ENCODE measurements at regions not wholly inside any gene's neighbourhood (a gene's known extent, or its start where the extent isn't known, plus 50 kb on each side); places are given as distances from the start of the nearest gene placed in this dataset.

DNA sequence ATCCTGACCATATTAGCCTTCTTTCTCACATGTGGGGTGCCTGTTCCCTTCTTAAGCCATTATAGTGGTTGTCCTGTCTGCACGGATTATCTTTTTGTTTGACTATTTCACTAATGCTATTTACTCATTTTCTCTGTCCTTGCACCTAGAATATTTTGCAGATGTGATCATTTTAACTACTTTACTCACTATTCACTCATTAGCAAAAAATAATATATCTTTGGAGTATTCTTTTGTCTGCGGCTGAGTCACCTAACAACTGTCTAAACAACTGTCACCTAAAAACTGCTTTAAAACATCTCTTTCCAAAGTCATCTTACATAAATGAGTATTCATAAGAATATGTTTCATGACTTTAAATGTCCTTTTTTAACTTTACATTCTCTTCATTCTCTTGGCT is 87.4 kb downstream of the KCNJ2 start:
- H3K4me1 ChIP-seq (ENCODE audit: control insufficient read depth, insufficient read depth, low read length): no peaks in the 10 kb centered on the region
- 91 to 100% methylated on average over 1 to 2 of the region's 2 CpGs for WGBS, 2 experiments
- H3K4me3 ChIP-seq (ENCODE audit: insufficient read depth, low read depth, low read length): no peak overlapping the region
- H3K27me3 ChIP-seq (ENCODE audit: control insufficient read depth, insufficient read depth, low read length, poor library complexity, severe bottlenecking): no peaks in the 10 kb centered on the region
- no peaks in the 10 kb centered on the region for H3K36me3 ChIP-seq (ENCODE audit: control insufficient read depth, insufficient read depth, low read length)
- H3K9me3 ChIP-seq (ENCODE audit: control insufficient read depth, low read length): no peaks in the 10 kb centered on the region
- no peak overlapping the region for H3K27ac ChIP-seq (ENCODE audit: insufficient read depth, low read depth, low read length, poor library complexity, severe bottlenecking)

DNA sequence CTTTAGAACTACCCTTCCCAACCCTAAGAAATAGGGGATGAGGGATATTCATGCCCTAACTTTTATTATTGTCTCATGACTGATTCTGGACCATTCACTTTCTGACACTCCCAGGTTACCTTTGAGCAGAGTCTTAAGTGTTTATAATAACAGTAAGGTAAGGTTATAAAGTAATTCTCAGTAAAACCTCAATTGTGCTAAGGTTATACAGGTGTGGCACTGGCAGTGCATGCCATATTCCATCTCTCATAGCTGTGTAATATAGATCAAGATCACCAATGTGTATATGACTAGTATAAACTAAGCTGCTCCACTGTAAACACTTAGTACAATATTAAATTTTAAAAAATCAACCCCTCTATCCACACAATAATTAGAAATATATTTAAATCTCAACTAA is 89.1 kb downstream of the KCNJ2 start:
- Histone ChIP-seq H3K9me3 (ENCODE audit: control insufficient read depth, low read length) (no peaks in the 10 kb centered on the region), H3K27me3 (ENCODE audit: control insufficient read depth, insufficient read depth, low read length, poor library complexity, severe bottlenecking) (no peaks in the 10 kb centered on the region)

DNA sequence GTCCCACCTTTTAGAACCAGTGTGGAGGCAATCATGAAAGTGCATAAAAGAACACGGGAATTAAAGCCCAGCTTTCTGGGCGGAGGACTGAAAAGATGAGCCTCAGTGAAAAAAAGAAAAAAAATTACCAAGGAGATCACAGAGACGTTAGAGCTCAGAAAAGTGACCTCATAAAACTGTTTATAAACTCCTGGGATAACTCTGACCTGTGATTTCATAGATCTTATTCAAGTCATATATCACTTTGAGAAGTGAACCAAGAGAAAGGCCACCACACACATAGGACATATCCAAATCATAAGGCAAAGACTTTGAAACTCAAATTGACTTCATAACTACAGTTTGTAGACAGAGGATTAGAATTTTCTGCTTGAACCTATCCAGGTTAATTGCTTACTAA is 90.1 kb downstream of the KCNJ2 start:
- Histone ChIP-seq H3K27ac (ENCODE audit: insufficient read depth, low read depth, low read length, poor library complexity, severe bottlenecking) (no peak overlapping the region), H3K36me3 (ENCODE audit: control insufficient read depth, insufficient read depth, low read length) (no peaks in the 10 kb centered on the region), H3K4me1 (ENCODE audit: control insufficient read depth, insufficient read depth, low read length) (no peaks in the 10 kb centered on the region), H3K4me3 (ENCODE audit: insufficient read depth, low read depth, low read length) (no peak overlapping the region), H3K27me3 (ENCODE audit: control insufficient read depth, insufficient read depth, low read length, poor library complexity, severe bottlenecking) (no peaks in the 10 kb centered on the region), H3K9me3 (ENCODE audit: control insufficient read depth, low read length) (no peaks in the 10 kb centered on the region)
- 76 to 84% methylated on average over 3 of the region's 3 CpGs for WGBS, 2 experiments

More for the DNA sequence above, 89.1 kb downstream of the KCNJ2 start:
- no peak overlapping the region for H3K27ac ChIP-seq (ENCODE audit: insufficient read depth, low read depth, low read length, poor library complexity, severe bottlenecking)
- no peak overlapping the region for H3K4me3 ChIP-seq (ENCODE audit: insufficient read depth, low read depth, low read length)
- no peaks in the 10 kb centered on the region for H3K4me1 ChIP-seq (ENCODE audit: control insufficient read depth, insufficient read depth, low read length)
- H3K36me3 ChIP-seq (ENCODE audit: control insufficient read depth, insufficient read depth, low read length): no peaks in the 10 kb centered on the region

DNA sequence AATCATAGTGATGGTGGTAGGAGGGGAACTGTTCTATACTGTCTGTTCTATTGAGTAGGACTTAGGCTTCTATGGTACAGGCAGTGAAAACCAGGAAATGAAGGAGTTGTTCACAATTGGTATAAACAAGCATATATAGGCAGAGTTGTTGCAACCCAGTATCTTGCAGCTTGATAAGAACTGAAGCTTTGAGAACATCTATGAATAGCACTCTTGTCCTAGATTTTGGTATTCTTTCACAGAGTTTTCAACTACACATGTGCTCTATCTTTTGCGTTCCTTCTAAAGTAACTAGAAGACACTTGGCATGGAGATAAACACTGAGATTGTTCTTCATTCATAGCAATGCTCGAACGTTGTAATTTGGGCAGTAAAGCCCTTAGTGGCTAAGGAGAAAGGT is 91.8 kb downstream of the KCNJ2 start:
- Histone ChIP-seq H3K36me3 (ENCODE audit: control insufficient read depth, insufficient read depth, low read length) (no peaks in the 10 kb centered on the region), H3K9me3 (ENCODE audit: control insufficient read depth, low read length) (no peaks in the 10 kb centered on the region), H3K27me3 (ENCODE audit: control insufficient read depth, insufficient read depth, low read length, poor library complexity, severe bottlenecking) (no peaks in the 10 kb centered on the region), H3K27ac (ENCODE audit: insufficient read depth, low read depth, low read length, poor library complexity, severe bottlenecking) (no peak overlapping the region), H3K4me1 (ENCODE audit: control insufficient read depth, insufficient read depth, low read length) (no peaks in the 10 kb centered on the region), H3K4me3 (ENCODE audit: insufficient read depth, low read depth, low read length) (no peak overlapping the region)
- 94 to 96% methylated on average over 3 of the region's 3 CpGs for WGBS, 2 experiments

DNA sequence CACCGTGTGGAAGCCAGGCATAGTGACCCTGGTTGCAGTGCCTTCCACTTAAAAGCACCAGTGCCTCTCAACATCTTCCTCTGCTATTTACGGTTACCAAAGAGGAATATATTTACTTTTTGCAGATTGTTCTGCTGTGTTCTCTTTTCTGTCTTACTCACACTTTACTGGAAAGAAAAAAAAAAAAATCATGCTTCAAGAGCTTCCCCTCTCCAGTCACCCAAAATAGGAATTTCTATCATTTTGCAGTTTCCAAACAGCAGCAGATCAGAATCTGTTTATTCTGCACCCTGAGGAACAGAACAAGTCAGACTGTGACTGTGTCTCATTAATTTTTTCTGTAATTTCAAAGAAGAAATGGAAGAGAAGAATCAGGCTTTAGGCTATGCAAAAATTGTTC is 96.1 kb downstream of the KCNJ2 start:
- Histone ChIP-seq H3K4me3 (ENCODE audit: insufficient read depth, low read depth, low read length) (no peak overlapping the region), H3K9me3 (ENCODE audit: control insufficient read depth, low read length) (no peaks in the 10 kb centered on the region), H3K36me3 (ENCODE audit: control insufficient read depth, insufficient read depth, low read length) (no peaks in the 10 kb centered on the region), H3K27me3 (ENCODE audit: control insufficient read depth, insufficient read depth, low read length, poor library complexity, severe bottlenecking) (no peaks in the 10 kb centered on the region), H3K27ac (ENCODE audit: insufficient read depth, low read depth, low read length, poor library complexity, severe bottlenecking) (no peak overlapping the region), H3K4me1 (ENCODE audit: control insufficient read depth, insufficient read depth, low read length) (no peaks in the 10 kb centered on the region)
- 92% methylated on average over 2 of the region's 2 CpGs for WGBS, 2 experiments

DNA sequence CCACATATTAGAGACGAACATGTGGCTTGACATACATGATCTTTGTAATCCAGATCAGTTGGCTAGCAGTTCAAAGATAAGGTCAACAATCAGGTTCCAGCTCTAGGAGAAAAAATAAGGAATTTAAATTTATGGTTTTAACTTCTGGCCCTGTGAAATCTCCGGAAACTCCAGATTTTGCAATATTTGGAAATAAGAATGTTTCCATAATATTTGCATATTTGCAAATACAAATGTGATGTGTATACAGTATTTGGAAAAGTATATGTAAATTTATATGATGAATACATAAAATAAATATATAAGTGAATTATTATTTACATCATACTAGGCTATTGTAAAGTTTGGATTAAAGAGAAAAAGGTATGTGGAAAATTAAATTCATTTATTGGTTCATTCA is 97.1 kb downstream of the KCNJ2 start:
- H3K27me3 ChIP-seq (ENCODE audit: control insufficient read depth, insufficient read depth, low read length, poor library complexity, severe bottlenecking): no peaks in the 10 kb centered on the region
- H3K9me3 ChIP-seq (ENCODE audit: control insufficient read depth, low read length): no peaks in the 10 kb centered on the region
- no peaks in the 10 kb centered on the region for H3K36me3 ChIP-seq (ENCODE audit: control insufficient read depth, insufficient read depth, low read length)
- no peak overlapping the region for H3K4me3 ChIP-seq (ENCODE audit: insufficient read depth, low read depth, low read length)
- WGBS, 2 experiments: 98 to 100% methylated on average over 1 to 2 of the region's 2 CpGs
- no peak overlapping the region for H3K27ac ChIP-seq (ENCODE audit: insufficient read depth, low read depth, low read length, poor library complexity, severe bottlenecking)
- no peaks in the 10 kb centered on the region for H3K4me1 ChIP-seq (ENCODE audit: control insufficient read depth, insufficient read depth, low read length)

DNA sequence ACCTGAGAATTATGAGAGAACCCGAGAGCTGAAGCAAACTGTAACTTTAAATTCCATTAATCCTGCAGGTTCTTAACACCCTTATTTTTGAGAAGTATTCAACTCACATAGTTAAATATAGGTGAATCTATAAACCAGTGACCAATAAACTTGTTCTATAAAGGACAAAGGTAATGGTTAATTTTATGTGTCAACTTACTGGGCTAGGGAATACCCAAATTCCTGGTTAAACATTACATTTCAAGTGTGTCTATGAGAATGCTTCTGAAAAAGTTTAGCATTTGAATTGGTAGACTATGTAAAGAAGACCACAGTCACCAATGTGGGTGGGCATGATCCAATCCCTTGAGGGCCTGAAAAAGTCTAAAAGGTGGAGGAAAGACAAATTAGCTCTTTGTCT is 99.1 kb downstream of the KCNJ2 start:
- no peaks in the 10 kb centered on the region for H3K9me3 ChIP-seq (ENCODE audit: control insufficient read depth, low read length)
- WGBS, 2 experiments: 100% methylated on average over 1 of the region's 1 CpG
- no peak overlapping the region for H3K27ac ChIP-seq (ENCODE audit: insufficient read depth, low read depth, low read length, poor library complexity, severe bottlenecking)
- no peaks in the 10 kb centered on the region for H3K36me3 ChIP-seq (ENCODE audit: control insufficient read depth, insufficient read depth, low read length)
- H3K4me3 ChIP-seq (ENCODE audit: insufficient read depth, low read depth, low read length): no peak overlapping the region
- H3K4me1 ChIP-seq (ENCODE audit: control insufficient read depth, insufficient read depth, low read length): no peaks in the 10 kb centered on the region
- H3K27me3 ChIP-seq (ENCODE audit: control insufficient read depth, insufficient read depth, low read length, poor library complexity, severe bottlenecking): no peaks in the 10 kb centered on the region

DNA sequence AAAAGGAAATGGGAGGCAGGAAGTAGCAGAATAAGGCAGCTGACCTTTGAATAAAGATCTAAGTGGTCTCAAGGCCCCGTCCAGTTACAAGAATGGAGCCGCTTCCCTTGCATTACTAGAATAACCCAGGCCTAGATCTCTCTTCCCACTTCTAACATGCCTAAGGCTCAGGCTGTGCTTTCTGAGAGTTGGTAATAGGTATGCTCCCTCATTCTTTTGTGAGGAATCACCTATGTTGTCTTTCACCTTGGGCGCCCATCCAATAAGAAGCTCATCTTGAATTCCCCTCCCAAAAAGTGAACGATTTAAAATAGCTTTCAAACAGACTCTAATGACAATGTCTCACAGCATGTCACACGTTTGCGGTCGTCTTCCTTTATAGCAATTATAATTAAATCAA is 101.2 kb downstream of the KCNJ2 start:
- WGBS, 2 experiments: 81 to 90% methylated on average over 4 to 7 of the region's 7 CpGs
- Histone ChIP-seq H3K36me3 (ENCODE audit: control insufficient read depth, insufficient read depth, low read length) (no peaks in the 10 kb centered on the region), H3K4me1 (ENCODE audit: control insufficient read depth, insufficient read depth, low read length) (no peaks in the 10 kb centered on the region), H3K27ac (ENCODE audit: insufficient read depth, low read depth, low read length, poor library complexity, severe bottlenecking) (no peak overlapping the region), H3K4me3 (ENCODE audit: insufficient read depth, low read depth, low read length) (no peak overlapping the region), H3K9me3 (ENCODE audit: control insufficient read depth, low read length) (no peaks in the 10 kb centered on the region), H3K27me3 (ENCODE audit: control insufficient read depth, insufficient read depth, low read length, poor library complexity, severe bottlenecking) (no peaks in the 10 kb centered on the region)

DNA sequence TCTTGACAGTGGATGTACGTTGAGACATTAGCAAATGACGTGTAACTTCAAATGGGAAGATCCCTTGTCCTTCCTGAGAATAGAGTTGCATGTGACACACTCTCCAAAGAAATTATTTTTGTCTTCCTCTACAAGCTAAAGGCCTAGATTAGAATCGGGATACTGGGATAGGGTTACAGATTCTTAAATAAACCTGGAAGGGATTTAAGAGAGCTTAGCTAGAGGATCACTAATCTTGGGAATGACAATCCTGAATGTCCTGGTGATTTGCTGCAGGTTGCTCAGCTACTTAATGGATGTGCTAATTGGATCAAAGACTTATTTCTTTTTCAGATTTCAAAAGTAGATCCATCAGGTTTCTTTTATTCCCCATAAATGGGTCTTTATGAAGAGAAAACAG is 101.9 kb downstream of the KCNJ2 start:
- Histone ChIP-seq H3K9me3 (ENCODE audit: control insufficient read depth, low read length) (no peaks in the 10 kb centered on the region), H3K27ac (ENCODE audit: insufficient read depth, low read depth, low read length, poor library complexity, severe bottlenecking) (no peak overlapping the region), H3K27me3 (ENCODE audit: control insufficient read depth, insufficient read depth, low read length, poor library complexity, severe bottlenecking) (no peaks in the 10 kb centered on the region), H3K4me3 (ENCODE audit: insufficient read depth, low read depth, low read length) (no peak overlapping the region), H3K4me1 (ENCODE audit: control insufficient read depth, insufficient read depth, low read length) (no peaks in the 10 kb centered on the region), H3K36me3 (ENCODE audit: control insufficient read depth, insufficient read depth, low read length) (no peaks in the 10 kb centered on the region)
- WGBS, 2 experiments: 67 to 68% methylated on average over 3 of the region's 3 CpGs

DNA sequence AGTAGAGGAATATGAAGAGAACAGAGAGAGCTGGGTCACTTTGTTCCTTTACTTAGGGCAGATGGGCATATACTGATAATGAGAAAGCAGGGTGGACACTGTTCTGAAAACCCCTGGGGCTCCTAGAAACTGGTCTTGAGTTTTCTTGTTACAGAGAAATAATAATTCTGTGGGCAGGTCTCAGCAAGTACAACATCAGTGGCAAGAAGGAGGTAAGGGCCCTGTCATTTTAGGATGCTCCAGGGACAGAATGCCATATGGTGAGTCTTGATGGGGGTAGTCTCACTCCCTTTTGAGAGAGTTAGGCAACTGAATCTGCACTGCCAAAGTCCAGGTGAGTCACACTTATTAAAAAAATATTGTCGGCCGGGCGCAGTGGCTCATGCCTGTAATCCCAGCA is 102.3 kb downstream of the KCNJ2 start:
- Histone ChIP-seq H3K27me3 (ENCODE audit: control insufficient read depth, insufficient read depth, low read length, poor library complexity, severe bottlenecking) (no peaks in the 10 kb centered on the region), H3K4me1 (ENCODE audit: control insufficient read depth, insufficient read depth, low read length) (no peaks in the 10 kb centered on the region), H3K36me3 (ENCODE audit: control insufficient read depth, insufficient read depth, low read length) (no peaks in the 10 kb centered on the region), H3K27ac (ENCODE audit: insufficient read depth, low read depth, low read length, poor library complexity, severe bottlenecking) (no peak overlapping the region), H3K4me3 (ENCODE audit: insufficient read depth, low read depth, low read length) (no peak overlapping the region), H3K9me3 (ENCODE audit: control insufficient read depth, low read length) (no peaks in the 10 kb centered on the region)
- WGBS, 2 experiments: 87 to 96% methylated on average over 3 of the region's 3 CpGs

DNA sequence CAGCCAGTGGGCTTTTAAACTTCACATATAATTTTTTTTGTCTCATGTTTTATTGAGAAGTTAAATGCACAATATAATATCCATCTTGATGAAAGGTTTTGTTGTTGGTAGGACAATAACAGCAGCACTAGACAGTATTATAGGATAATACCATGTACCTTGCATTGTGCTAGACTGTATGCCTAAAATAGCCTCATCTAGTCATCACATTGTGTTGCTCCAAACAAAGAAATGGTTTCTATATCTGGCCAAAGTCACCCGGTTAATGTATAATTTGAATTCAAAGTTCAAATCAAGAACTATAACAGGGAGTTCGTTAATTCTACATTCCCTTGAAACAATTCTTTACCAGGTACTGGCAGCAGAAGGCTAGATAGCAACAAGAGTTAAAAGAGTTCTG is 104.9 kb downstream of the KCNJ2 start:
- no peaks in the 10 kb centered on the region for H3K9me3 ChIP-seq (ENCODE audit: control insufficient read depth, low read length)
- H3K36me3 ChIP-seq (ENCODE audit: control insufficient read depth, insufficient read depth, low read length): no peaks in the 10 kb centered on the region
- 79 to 83% methylated on average over 2 of the region's 2 CpGs for WGBS, 2 experiments
- H3K27me3 ChIP-seq (ENCODE audit: control insufficient read depth, insufficient read depth, low read length, poor library complexity, severe bottlenecking): no peaks in the 10 kb centered on the region
- H3K4me3 ChIP-seq (ENCODE audit: insufficient read depth, low read depth, low read length): no peak overlapping the region
- no peaks in the 10 kb centered on the region for H3K4me1 ChIP-seq (ENCODE audit: control insufficient read depth, insufficient read depth, low read length)
- no peak overlapping the region for H3K27ac ChIP-seq (ENCODE audit: insufficient read depth, low read depth, low read length, poor library complexity, severe bottlenecking)

Measured in ectodermal cell (in vitro differentiated cells).